ENCODE measurements at regions not wholly inside any gene's neighbourhood (a gene's known extent, or its start where the extent isn't known, plus 50 kb on each side); places are given as distances from the start of the nearest gene placed in this dataset.

DNA sequence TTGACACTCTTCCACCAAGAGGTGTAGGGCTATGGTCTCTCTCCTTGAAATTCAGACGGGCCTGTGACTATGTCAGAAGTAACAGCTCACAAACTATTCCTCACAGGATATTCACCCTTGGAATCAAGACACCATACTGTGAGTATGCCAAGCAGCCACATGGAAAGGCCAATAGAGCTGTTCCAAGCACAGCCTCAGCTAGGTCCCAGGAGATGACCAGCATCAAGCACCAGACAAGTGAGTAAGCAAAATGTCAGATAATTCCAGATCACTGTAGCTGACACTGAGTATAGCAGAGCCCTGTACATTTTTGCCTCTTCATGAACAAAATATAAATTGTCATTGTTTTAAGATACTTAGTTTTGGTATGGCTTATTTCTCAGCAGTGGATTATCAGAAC lies 88.1 kb upstream of the KCND2 start:
- no peaks in the 10 kb centered on the region for H3K36me3 ChIP-seq
- H3K27ac ChIP-seq = no peak overlapping the region
- H3K4me3 ChIP-seq = no peak overlapping the region
- DNase-seq (ENCODE audit: extremely low spot score in 2 of 2) = no peak
- TF ChIP-seq POLR2A (IDR thresholded peaks at IDR 0.05) (no peak), POLR2AphosphoS5 (IDR thresholded peaks at IDR 0.05; ENCODE audit: insufficient read depth in 1 of 2, low read depth in 1 of 2) (no peak)
- TF ChIP-seq, protein P1, sequence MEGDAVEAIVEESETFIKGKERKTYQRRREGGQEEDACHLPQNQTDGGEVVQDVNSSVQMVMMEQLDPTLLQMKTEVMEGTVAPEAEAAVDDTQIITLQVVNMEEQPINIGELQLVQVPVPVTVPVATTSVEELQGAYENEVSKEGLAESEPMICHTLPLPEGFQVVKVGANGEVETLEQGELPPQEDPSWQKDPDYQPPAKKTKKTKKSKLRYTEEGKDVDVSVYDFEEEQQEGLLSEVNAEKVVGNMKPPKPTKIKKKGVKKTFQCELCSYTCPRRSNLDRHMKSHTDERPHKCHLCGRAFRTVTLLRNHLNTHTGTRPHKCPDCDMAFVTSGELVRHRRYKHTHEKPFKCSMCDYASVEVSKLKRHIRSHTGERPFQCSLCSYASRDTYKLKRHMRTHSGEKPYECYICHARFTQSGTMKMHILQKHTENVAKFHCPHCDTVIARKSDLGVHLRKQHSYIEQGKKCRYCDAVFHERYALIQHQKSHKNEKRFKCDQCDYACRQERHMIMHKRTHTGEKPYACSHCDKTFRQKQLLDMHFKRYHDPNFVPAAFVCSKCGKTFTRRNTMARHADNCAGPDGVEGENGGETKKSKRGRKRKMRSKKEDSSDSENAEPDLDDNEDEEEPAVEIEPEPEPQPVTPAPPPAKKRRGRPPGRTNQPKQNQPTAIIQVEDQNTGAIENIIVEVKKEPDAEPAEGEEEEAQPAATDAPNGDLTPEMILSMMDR (IDR thresholded peaks at IDR 0.05) = no peak
- H3K4me1 ChIP-seq = no peaks in the 10 kb centered on the region
- no peaks in the 10 kb centered on the region for H3K27me3 ChIP-seq
- H3K9me3 ChIP-seq = no peaks in the 10 kb centered on the region
- intact Hi-C loops (cut with DNase I) = no loop called here

DNA sequence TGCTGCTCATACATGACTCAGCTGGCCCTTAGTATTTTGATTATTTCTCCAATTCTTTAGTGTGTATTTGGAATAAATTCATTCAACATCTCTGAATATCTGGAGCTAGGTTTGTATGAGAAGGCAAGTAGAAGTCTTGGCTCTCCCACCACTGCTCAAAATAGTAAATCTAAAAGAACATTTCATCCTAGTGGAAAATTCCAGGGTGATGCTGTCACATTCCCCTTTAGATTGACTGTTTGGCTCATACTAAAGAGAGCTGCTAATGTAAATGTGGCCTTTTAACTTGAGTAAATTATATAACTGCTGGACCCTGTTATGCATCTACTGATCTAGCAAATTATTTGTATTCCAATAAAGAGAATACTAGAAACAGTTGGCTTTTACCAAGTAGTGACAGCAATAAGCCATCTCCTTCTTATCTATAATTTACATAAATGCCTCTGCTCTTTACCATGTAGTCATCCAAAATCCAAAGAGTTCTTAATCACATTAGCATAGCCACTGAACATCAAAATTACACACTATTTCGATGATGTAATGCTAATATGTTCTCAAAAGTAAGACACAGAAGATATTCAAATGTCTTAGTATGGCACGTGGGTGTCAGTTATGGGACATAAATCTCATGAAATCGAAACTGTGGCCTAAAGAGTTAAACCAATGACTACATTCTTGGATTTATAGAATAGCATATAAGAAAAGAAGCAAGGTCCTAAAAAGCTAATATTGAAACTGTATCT lies 86.9 kb upstream of the KCND2 start:
- no peak for TF ChIP-seq POLR2AphosphoS5 (IDR thresholded peaks at IDR 0.05; ENCODE audit: insufficient read depth in 1 of 2, low read depth in 1 of 2)
- TF ChIP-seq, protein P1 (IDR thresholded peaks at IDR 0.05) = no peak
- TF ChIP-seq POLR2A (IDR thresholded peaks at IDR 0.05) = no peak
- intact Hi-C loops (cut with DNase I) = no loop called here
- DNase-seq (ENCODE audit: extremely low spot score in 2 of 2) = no peak
- Histone ChIP-seq H3K4me3 (no peak overlapping the region), H3K27me3 (no peaks in the 10 kb centered on the region), H3K27ac (no peak overlapping the region), H3K9me3 (no peaks in the 10 kb centered on the region), H3K36me3 (no peaks in the 10 kb centered on the region), H3K4me1 (no peaks in the 10 kb centered on the region)

DNA sequence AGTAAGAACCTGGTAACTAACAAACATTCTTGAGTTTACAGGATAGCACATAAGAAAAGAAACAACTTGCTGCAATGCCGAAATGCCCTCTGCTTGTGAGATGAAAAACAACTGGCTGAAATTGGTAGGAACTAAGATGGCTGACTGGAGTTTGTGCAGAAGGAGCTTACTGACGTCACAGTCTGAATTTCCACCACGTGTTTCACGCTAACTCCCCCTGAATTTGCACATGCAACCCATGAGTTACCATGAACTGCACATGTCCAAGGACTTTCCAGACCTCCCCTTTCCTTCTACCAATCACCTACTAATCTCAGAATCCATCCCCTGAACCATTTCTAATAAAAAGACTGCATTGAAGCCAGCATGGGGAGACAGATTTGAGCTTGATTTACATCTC lies 86.3 kb upstream of the KCND2 start:
- no peak overlapping the region for H3K27ac ChIP-seq
- H3K4me3 ChIP-seq = no peak overlapping the region
- H3K27me3 ChIP-seq = no peaks in the 10 kb centered on the region
- TF ChIP-seq, protein P1 (IDR thresholded peaks at IDR 0.05) = no peak
- H3K9me3 ChIP-seq = no peaks in the 10 kb centered on the region
- intact Hi-C loops (cut with DNase I) = no loop called here
- H3K4me1 ChIP-seq = no peaks in the 10 kb centered on the region
- DNase-seq (ENCODE audit: extremely low spot score in 2 of 2) = no peak
- no peaks in the 10 kb centered on the region for H3K36me3 ChIP-seq

DNA sequence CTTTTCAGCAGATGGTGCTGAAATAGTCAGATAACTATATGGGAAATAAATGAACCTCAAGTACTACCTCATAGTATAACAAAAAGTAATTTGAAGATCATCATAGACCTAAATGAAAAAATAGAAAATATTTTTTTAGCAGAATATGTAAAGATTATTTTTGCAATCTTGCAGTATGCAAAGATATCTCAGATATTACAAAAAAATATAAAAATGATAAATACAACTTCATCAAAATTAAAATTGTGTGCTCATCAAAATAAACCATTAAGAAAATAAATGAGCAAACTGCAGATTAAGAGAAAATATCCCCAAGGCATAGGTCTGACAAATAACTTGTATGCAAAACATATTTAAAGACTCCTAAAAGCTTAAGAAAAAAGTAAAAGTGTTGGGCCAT lies 83.4 kb upstream of the KCND2 start:
- no peaks in the 10 kb centered on the region for H3K27me3 ChIP-seq
- no peak for TF ChIP-seq POLR2A (IDR thresholded peaks at IDR 0.05)
- TF ChIP-seq POLR2AphosphoS5 (IDR thresholded peaks at IDR 0.05; ENCODE audit: insufficient read depth in 1 of 2, low read depth in 1 of 2) = no peak
- TF ChIP-seq, protein P1 (IDR thresholded peaks at IDR 0.05) = no peak
- no peak overlapping the region for H3K27ac ChIP-seq
- H3K4me3 ChIP-seq = no peak overlapping the region
- H3K4me1 ChIP-seq = no peaks in the 10 kb centered on the region
- H3K9me3 ChIP-seq = no peaks in the 10 kb centered on the region
- DNase-seq (ENCODE audit: extremely low spot score in 2 of 2) = no peak
- intact Hi-C loops (cut with DNase I) = no loop called here
- H3K36me3 ChIP-seq = no peaks in the 10 kb centered on the region

DNA sequence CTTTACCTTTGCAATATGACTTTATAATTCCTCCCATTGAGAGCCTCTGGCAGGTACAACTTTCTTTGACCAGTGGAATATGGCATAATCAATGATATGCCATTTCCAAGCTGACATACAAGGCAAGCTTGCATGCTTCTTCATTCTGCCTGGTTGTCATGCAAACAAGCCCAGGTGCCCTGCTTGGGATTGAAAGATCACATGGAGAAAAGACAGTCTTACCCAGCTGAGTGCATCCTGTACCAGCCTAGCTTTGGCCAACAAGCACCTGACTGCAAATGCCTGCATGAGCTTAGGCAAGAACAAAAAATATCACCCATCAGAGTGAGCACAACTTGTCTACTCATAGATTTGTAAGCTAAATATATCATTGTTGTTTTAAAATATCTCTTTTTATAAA lies 82.9 kb upstream of the KCND2 start:
- H3K27me3 ChIP-seq = no peaks in the 10 kb centered on the region
- no peak for DNase-seq (ENCODE audit: extremely low spot score in 2 of 2)
- no peak overlapping the region for H3K4me3 ChIP-seq
- intact Hi-C loops (cut with DNase I) = no loop called here
- TF ChIP-seq POLR2A (IDR thresholded peaks at IDR 0.05) = no peak
- TF ChIP-seq, protein P1 (IDR thresholded peaks at IDR 0.05) = no peak
- TF ChIP-seq POLR2AphosphoS5 (IDR thresholded peaks at IDR 0.05; ENCODE audit: insufficient read depth in 1 of 2, low read depth in 1 of 2) = no peak
- no peaks in the 10 kb centered on the region for H3K9me3 ChIP-seq
- H3K27ac ChIP-seq = no peak overlapping the region
- no peaks in the 10 kb centered on the region for H3K36me3 ChIP-seq
- H3K4me1 ChIP-seq = no peaks in the 10 kb centered on the region

Measured in vagina (tissue), 2 donors.